ENCODE measurements at regions not wholly inside any gene's neighbourhood (a gene's known extent, or its start where the extent isn't known, plus 50 kb on each side); places are given as distances from the start of the nearest gene placed in this dataset.

- no peak overlapping the region for H3K9ac ChIP-seq (ENCODE audit: low read length)
Measured at GRCh38 chr15:25532269-25533140, 93.7 kb upstream of the UBE3A start.

GRCh38 chr15:25529774-25530173 is 91.0 kb upstream of the UBE3A start:
- Histone ChIP-seq H3K9me3 (ENCODE audit: low read length) (no peaks in the 10 kb centered on the region), H3K4me1 (ENCODE audit: insufficient read depth, low read length) (peaks cover 19% of the 10 kb centered on the region), H3K9ac (ENCODE audit: low read length) (no peak overlapping the region), H3K36me3 (ENCODE audit: insufficient read depth, low read length) (no peaks in the 10 kb centered on the region), H3K4me3 (ENCODE audit: low read depth in 1 of 2, low read length in 2 of 2) (no peak overlapping the region), H3K27me3 (ENCODE audit: control insufficient read depth in 1 of 2, insufficient read depth in 2 of 2, low read length in 2 of 2) (no peaks in the 10 kb centered on the region), H3K27ac (ENCODE audit: low read depth, low read length) (no peak overlapping the region)

More at GRCh38 chr15:25532269-25533140, 93.7 kb upstream of the UBE3A start:
- Histone ChIP-seq H3K4me1 (ENCODE audit: insufficient read depth, low read length) (peaks cover 19% of the 10 kb centered on the region), H3K9me3 (ENCODE audit: low read length) (no peaks in the 10 kb centered on the region), H3K27ac (ENCODE audit: low read depth, low read length) (no peak overlapping the region), H3K27me3 (ENCODE audit: control insufficient read depth in 1 of 2, insufficient read depth in 2 of 2, low read length in 2 of 2) (no peaks in the 10 kb centered on the region), H3K4me3 (ENCODE audit: low read depth in 1 of 2, low read length in 2 of 2) (no peak overlapping the region), H3K36me3 (ENCODE audit: insufficient read depth, low read length) (no peaks in the 10 kb centered on the region)

GRCh38 chr15:25527118-25527517 is 88.3 kb upstream of the UBE3A start:
- H3K9me3 ChIP-seq (ENCODE audit: low read length) = no peaks in the 10 kb centered on the region
- no peaks in the 10 kb centered on the region for H3K27me3 ChIP-seq (ENCODE audit: control insufficient read depth in 1 of 2, insufficient read depth in 2 of 2, low read length in 2 of 2)
- no peak overlapping the region for H3K27ac ChIP-seq (ENCODE audit: low read depth, low read length)
- H3K36me3 ChIP-seq (ENCODE audit: insufficient read depth, low read length) = no peaks in the 10 kb centered on the region
- no peak overlapping the region for H3K4me3 ChIP-seq (ENCODE audit: low read depth in 1 of 2, low read length in 2 of 2)
- no peak overlapping the region for H3K9ac ChIP-seq (ENCODE audit: low read length)
- peaks cover 9% of the 10 kb centered on the region for H3K4me1 ChIP-seq (ENCODE audit: insufficient read depth, low read length)

- Histone ChIP-seq H3K9me3 (ENCODE audit: low read length) (no peaks in the 10 kb centered on the region), H3K36me3 (ENCODE audit: insufficient read depth, low read length) (no peaks in the 10 kb centered on the region), H3K4me3 (ENCODE audit: low read depth in 1 of 2, low read length in 2 of 2) (no peak overlapping the region), H3K9ac (ENCODE audit: low read length) (no peak overlapping the region), H3K27me3 (ENCODE audit: control insufficient read depth in 1 of 2, insufficient read depth in 2 of 2, low read length in 2 of 2) (no peaks in the 10 kb centered on the region), H3K4me1 (ENCODE audit: insufficient read depth, low read length) (no peaks in the 10 kb centered on the region), H3K27ac (ENCODE audit: low read depth, low read length) (no peak overlapping the region)
Measured at GRCh38 chr15:25525741-25526140, 86.9 kb upstream of the UBE3A start.

GRCh38 chr15:25515633-25516032 is 76.8 kb upstream of the UBE3A start:
- H3K27me3 ChIP-seq (ENCODE audit: control insufficient read depth in 1 of 2, insufficient read depth in 2 of 2, low read length in 2 of 2) = no peaks in the 10 kb centered on the region

GRCh38 chr15:25514522-25514921 is 75.7 kb upstream of the UBE3A start:
- Histone ChIP-seq H3K27me3 (ENCODE audit: control insufficient read depth in 1 of 2, insufficient read depth in 2 of 2, low read length in 2 of 2) (no peaks in the 10 kb centered on the region), H3K9ac (ENCODE audit: low read length) (no peak overlapping the region), H3K4me1 (ENCODE audit: insufficient read depth, low read length) (no peaks in the 10 kb centered on the region), H3K36me3 (ENCODE audit: insufficient read depth, low read length) (no peaks in the 10 kb centered on the region), H3K27ac (ENCODE audit: low read depth, low read length) (no peak overlapping the region), H3K4me3 (ENCODE audit: low read depth in 1 of 2, low read length in 2 of 2) (no peak overlapping the region), H3K9me3 (ENCODE audit: low read length) (no peaks in the 10 kb centered on the region)

More at GRCh38 chr15:25515633-25516032, 76.8 kb upstream of the UBE3A start:
- H3K9me3 ChIP-seq (ENCODE audit: low read length) = no peaks in the 10 kb centered on the region
- no peak overlapping the region for H3K4me3 ChIP-seq (ENCODE audit: low read depth in 1 of 2, low read length in 2 of 2)
- H3K4me1 ChIP-seq (ENCODE audit: insufficient read depth, low read length) = no peaks in the 10 kb centered on the region
- no peak overlapping the region for H3K9ac ChIP-seq (ENCODE audit: low read length)
- no peak overlapping the region for H3K27ac ChIP-seq (ENCODE audit: low read depth, low read length)
- H3K36me3 ChIP-seq (ENCODE audit: insufficient read depth, low read length) = no peaks in the 10 kb centered on the region

GRCh38 chr15:25512957-25513356 is 74.1 kb upstream of the UBE3A start:
- Histone ChIP-seq H3K27me3 (ENCODE audit: control insufficient read depth in 1 of 2, insufficient read depth in 2 of 2, low read length in 2 of 2) (no peaks in the 10 kb centered on the region), H3K4me1 (ENCODE audit: insufficient read depth, low read length) (no peaks in the 10 kb centered on the region), H3K36me3 (ENCODE audit: insufficient read depth, low read length) (no peaks in the 10 kb centered on the region), H3K4me3 (ENCODE audit: low read depth in 1 of 2, low read length in 2 of 2) (no peak overlapping the region), H3K9ac (ENCODE audit: low read length) (no peak overlapping the region), H3K9me3 (ENCODE audit: low read length) (no peaks in the 10 kb centered on the region), H3K27ac (ENCODE audit: low read depth, low read length) (no peak overlapping the region)

GRCh38 chr15:25510146-25510545 is 71.3 kb upstream of the UBE3A start:
- no peaks in the 10 kb centered on the region for H3K4me1 ChIP-seq (ENCODE audit: insufficient read depth, low read length)
- no peak overlapping the region for H3K4me3 ChIP-seq (ENCODE audit: low read depth in 1 of 2, low read length in 2 of 2)
- no peaks in the 10 kb centered on the region for H3K36me3 ChIP-seq (ENCODE audit: insufficient read depth, low read length)
- H3K9me3 ChIP-seq (ENCODE audit: low read length) = no peaks in the 10 kb centered on the region
- no peak overlapping the region for H3K9ac ChIP-seq (ENCODE audit: low read length)
- H3K27me3 ChIP-seq (ENCODE audit: control insufficient read depth in 1 of 2, insufficient read depth in 2 of 2, low read length in 2 of 2) = no peaks in the 10 kb centered on the region
- H3K27ac ChIP-seq (ENCODE audit: low read depth, low read length) = no peak overlapping the region

GRCh38 chr15:25509703-25510102 is 70.9 kb upstream of the UBE3A start:
- H3K4me1 ChIP-seq (ENCODE audit: insufficient read depth, low read length) = no peaks in the 10 kb centered on the region
- H3K9me3 ChIP-seq (ENCODE audit: low read length) = no peaks in the 10 kb centered on the region
- H3K27ac ChIP-seq (ENCODE audit: low read depth, low read length) = no peak overlapping the region
- no peak overlapping the region for H3K4me3 ChIP-seq (ENCODE audit: low read depth in 1 of 2, low read length in 2 of 2)
- H3K27me3 ChIP-seq (ENCODE audit: control insufficient read depth in 1 of 2, insufficient read depth in 2 of 2, low read length in 2 of 2) = no peaks in the 10 kb centered on the region
- no peak overlapping the region for H3K9ac ChIP-seq (ENCODE audit: low read length)
- H3K36me3 ChIP-seq (ENCODE audit: insufficient read depth, low read length) = no peaks in the 10 kb centered on the region

GRCh38 chr15:25508369-25509002 is 69.7 kb upstream of the UBE3A start:
- no peaks in the 10 kb centered on the region for H3K4me1 ChIP-seq (ENCODE audit: insufficient read depth, low read length)
- H3K4me3 ChIP-seq (ENCODE audit: low read depth in 1 of 2, low read length in 2 of 2) = no peak overlapping the region
- H3K9ac ChIP-seq (ENCODE audit: low read length) = no peak overlapping the region
- H3K9me3 ChIP-seq (ENCODE audit: low read length) = no peaks in the 10 kb centered on the region
- no peaks in the 10 kb centered on the region for H3K27me3 ChIP-seq (ENCODE audit: control insufficient read depth in 1 of 2, insufficient read depth in 2 of 2, low read length in 2 of 2)
- H3K36me3 ChIP-seq (ENCODE audit: insufficient read depth, low read length) = no peaks in the 10 kb centered on the region
- no peak overlapping the region for H3K27ac ChIP-seq (ENCODE audit: low read depth, low read length)

GRCh38 chr15:25504307-25504706 is 65.5 kb upstream of the UBE3A start:
- no peak overlapping the region for H3K4me3 ChIP-seq (ENCODE audit: low read depth in 1 of 2, low read length in 2 of 2)
- no peaks in the 10 kb centered on the region for H3K27me3 ChIP-seq (ENCODE audit: control insufficient read depth in 1 of 2, insufficient read depth in 2 of 2, low read length in 2 of 2)
- no peak overlapping the region for H3K27ac ChIP-seq (ENCODE audit: low read depth, low read length)
- H3K36me3 ChIP-seq (ENCODE audit: insufficient read depth, low read length) = no peaks in the 10 kb centered on the region
- no peaks in the 10 kb centered on the region for H3K9me3 ChIP-seq (ENCODE audit: low read length)
- H3K4me1 ChIP-seq (ENCODE audit: insufficient read depth, low read length) = no peaks in the 10 kb centered on the region
- no peak overlapping the region for H3K9ac ChIP-seq (ENCODE audit: low read length)

Measured in muscle layer of colon (tissue), 2 donors.